ENCODE measurements at regions not wholly inside any gene's neighbourhood (a gene's known extent, or its start where the extent isn't known, plus 50 kb on each side); places are given as distances from the start of the nearest gene placed in this dataset.

DNA sequence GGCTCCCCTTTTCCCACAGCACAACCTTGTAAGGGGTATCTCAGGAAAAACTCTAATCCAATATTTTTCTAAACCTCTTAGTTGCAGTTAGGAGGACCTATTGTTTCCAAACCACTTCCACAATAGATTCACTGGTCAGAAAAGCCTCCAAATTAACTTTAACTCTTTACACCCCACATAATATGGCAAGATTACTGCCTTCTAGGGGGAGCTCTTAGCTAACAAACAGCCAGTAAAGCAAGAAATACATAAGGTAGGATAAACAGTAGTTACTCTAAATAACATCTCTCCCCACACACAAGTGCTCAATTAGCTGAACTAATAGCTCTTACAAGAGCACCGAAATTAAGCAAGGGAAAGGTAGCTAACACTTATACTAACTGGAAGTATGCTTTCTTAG, 192.1 kb upstream of the KIF2B start:
- TF ChIP-seq CTCF (optimal IDR thresholded peaks at IDR 0.05 in 1 of 3, IDR thresholded peaks at IDR 0.05 in 1 of 3, conservative IDR thresholded peaks at IDR 0.05 in 1 of 3; ENCODE audit: extremely low read depth in 1 of 3, insufficient read depth in 2 of 3, low read length in 3 of 3) (no peak), EZH2 (IDR thresholded peaks at IDR 0.05; ENCODE audit: low read length) (no peak)
